Lower leg skin (tissue), 4 donors: ENCODE measurements at regions not wholly inside any gene's neighbourhood (a gene's known extent, or its start where the extent isn't known, plus 50 kb on each side); places are given as distances from the start of the nearest gene placed in this dataset.

ENCODE experiments used
- DNase-seq, 2 donors: peaks; one replicate each; pipeline ENCODE4 v3.0.0-alpha.2; 2019; ENCODE audit warnings: low spot score in 2 of 2
- H3K4me3 ChIP-seq: fragments of 200-600 bp; sonication (generic); 2 replicates; pipeline ENCODE4 v1.5.1; 2017; ENCODE audit warnings: mild to moderate bottlenecking, low read depth; ENCODE audit not compliant: poor library complexity, severe bottlenecking
- POLR2A ChIP-seq, 2 donors: fragments of 450-650 bp; IDR thresholded peaks; one replicate each; pipeline ENCODE4 v1.6.1; 2016 to 2017; ENCODE audit warnings: antibody characterized with exemption in 2 of 2, mild to moderate bottlenecking in 1 of 2, moderate library complexity in 1 of 2
- whole genome bisulfite sequencing, 2 donors: methylation state at CpG; one replicate each; pipeline ENCODE4 v1.1.5; 2018; 5-methylcytosine and 5-hydroxymethylcytosine counted together
- intact Hi-C: fragments of 100-400 bp; cut with DNase I; formaldehyde crosslinking; loops from one replicate; pipeline ENCODE4 v1.15.0; 2023; ENCODE audit warnings: low total_unique reads
- TF ChIP-seq, protein P1 (sequence below), 3 donors: fragments of 450-650 bp; IDR thresholded peaks; one replicate each; pipeline ENCODE4 v1.5.1; 2016; ENCODE audit warnings: antibody characterized with exemption in 3 of 3, mild to moderate bottlenecking in 3 of 3, moderate library complexity in 2 of 3

DNA sequence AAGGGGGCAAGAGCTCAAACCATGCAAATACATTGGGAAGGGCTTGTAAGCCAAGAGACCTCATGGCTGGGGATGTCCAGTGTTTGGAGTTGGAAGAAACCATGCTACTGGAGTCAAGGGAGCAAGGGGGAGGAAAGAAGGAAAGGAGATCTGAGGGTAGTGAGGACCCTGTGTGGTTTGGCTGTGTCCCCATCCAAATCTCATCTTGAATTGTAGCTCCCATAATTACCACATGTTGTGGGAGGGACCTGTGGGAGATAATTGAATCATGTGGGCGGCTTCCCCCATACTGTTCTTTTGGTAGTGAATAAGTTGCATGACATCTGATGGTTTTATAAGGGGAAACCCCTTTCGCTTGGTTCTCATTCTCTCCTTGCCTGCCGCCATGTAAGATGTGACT lies 56.5 kb upstream of the ADRB1 start:
- intact Hi-C loops = no loop called here
- WGBS, 2 donors = 95 to 97% methylated on average over 3 of the region's 3 CpGs
- DNase-seq = no peak
- no peak overlapping the region for H3K4me3 ChIP-seq
- TF ChIP-seq, protein P1, sequence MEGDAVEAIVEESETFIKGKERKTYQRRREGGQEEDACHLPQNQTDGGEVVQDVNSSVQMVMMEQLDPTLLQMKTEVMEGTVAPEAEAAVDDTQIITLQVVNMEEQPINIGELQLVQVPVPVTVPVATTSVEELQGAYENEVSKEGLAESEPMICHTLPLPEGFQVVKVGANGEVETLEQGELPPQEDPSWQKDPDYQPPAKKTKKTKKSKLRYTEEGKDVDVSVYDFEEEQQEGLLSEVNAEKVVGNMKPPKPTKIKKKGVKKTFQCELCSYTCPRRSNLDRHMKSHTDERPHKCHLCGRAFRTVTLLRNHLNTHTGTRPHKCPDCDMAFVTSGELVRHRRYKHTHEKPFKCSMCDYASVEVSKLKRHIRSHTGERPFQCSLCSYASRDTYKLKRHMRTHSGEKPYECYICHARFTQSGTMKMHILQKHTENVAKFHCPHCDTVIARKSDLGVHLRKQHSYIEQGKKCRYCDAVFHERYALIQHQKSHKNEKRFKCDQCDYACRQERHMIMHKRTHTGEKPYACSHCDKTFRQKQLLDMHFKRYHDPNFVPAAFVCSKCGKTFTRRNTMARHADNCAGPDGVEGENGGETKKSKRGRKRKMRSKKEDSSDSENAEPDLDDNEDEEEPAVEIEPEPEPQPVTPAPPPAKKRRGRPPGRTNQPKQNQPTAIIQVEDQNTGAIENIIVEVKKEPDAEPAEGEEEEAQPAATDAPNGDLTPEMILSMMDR (IDR thresholded peaks at IDR 0.05) = no peak
- no peak for TF ChIP-seq POLR2A (IDR thresholded peaks at IDR 0.05)

DNA sequence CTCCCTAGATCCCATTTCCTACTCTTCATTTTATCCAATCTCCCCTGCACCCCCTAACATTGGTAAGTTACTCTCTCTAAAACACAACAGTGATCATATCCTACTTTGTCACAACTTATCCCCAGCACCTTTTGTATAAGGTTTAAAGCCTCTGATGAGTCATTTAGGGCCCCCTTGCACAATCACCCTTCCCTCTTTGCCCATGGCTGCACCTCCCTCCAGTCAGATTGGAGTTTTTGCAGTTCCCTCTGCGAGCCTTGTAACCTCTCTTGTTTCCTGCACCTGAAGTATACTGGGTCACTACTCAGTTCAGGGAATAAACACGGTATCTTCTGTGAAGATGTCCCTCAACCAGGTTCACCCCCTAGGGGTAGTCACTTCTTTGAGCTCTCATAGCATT lies 55.9 kb upstream of the ADRB1 start:
- intact Hi-C loops = no loop called here
- peak in 1 of 2 donors; percentile 53 for DNase-seq
- H3K4me3 ChIP-seq = no peak overlapping the region
- TF ChIP-seq, protein P1 (IDR thresholded peaks at IDR 0.05) = no peak
- TF ChIP-seq POLR2A (IDR thresholded peaks at IDR 0.05) = no peak
- 70 to 91% methylated on average over 2 of the region's 2 CpGs for WGBS, 2 donors

DNA sequence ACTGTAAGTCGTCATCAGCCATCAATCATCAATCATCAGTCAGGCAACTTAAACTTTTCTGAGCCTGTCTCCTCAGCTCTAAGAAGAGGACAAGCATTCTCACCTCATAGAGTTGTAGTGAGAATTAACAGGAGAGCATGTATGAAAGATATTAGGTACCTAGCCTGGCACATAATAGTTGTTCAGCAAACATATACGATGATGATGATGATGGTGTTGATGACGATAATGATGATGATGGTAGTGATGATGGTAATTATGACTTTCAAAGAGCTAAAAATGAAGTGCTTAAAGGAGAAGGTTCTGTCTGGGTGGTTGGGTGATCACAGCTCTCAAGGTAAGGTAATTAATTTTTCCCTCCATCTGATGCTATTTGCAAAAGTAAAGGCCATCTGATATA lies 55.1 kb upstream of the ADRB1 start:
- intact Hi-C loops = no loop called here
- no peak overlapping the region for H3K4me3 ChIP-seq
- no peak for TF ChIP-seq POLR2A (IDR thresholded peaks at IDR 0.05)
- TF ChIP-seq, protein P1 (IDR thresholded peaks at IDR 0.05) = no peak
- WGBS, 2 donors = 90 to 92% methylated on average over 3 of the region's 3 CpGs
- DNase-seq = no peak

DNA sequence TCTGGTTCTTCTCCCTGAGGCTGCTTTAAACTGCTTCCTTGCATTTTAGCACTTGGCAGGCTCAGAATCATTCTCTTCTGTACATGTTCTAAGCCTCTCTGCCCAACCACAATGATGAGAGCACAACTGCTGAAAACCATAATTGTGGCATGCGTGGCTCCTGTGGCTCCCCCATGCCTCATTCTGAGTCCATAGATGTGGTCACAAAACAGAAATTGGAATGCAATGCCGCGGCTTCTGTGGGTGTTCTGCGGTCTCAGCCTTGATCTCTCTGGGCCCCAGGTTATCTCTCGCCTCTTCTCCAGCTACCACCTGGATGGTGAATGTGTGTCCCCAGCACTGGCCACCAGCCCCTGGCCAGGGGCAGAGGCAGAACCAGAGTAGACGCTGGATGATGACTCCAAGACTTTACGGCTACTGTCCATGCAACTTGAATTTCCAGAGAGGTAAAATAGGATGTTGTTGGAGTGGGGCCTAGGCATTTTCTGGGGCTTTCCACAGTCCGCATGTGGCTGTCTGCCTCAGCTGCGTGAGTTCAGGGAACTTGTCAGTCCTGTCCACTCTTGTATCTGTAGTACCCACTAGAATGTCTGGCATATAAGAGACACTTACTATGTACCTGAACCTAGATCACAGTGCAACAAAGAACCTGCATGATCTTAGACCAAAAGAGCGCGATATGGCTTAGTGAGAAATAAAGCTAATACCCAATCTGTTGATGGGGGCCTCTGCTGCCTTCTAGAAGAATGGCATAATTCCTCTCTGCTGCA lies 52.4 kb upstream of the ADRB1 start:
- no peak for DNase-seq
- intact Hi-C loops = no loop called here
- WGBS, 2 donors = 86 to 87% methylated on average over 11 of the region's 11 CpGs

DNA sequence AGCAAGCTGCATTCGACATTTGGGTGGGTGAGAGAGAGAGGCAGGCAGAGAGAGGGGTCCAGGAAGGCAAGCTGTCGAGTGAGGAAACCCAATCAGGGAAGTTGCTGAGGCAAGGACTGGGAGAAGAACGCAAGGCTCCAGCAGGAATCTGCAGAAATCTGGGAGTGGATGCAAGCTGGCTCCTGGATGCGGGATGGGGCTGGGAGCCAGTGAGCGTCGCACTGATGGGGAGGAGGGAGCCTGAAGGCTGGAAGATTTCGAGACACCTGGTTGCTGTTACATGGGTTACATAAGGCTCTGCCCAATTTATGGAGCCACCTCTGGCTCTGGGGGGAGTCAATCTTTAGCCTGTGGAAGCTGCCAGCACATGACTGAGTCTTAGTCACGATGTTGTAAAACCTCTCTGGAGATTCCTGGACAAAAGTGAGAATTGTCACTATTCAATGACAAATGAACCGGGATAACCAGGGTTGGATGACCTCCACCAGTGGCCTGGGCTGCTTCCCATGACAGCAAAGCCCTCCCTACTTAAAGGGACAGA lies 51.1 kb upstream of the ADRB1 start:
- DNase-seq = no peak
- no peak for TF ChIP-seq POLR2A (IDR thresholded peaks at IDR 0.05)
- TF ChIP-seq, protein P1 (IDR thresholded peaks at IDR 0.05) = no peak
- H3K4me3 ChIP-seq = no peak overlapping the region
- 22 to 33% methylated on average over 9 of the region's 9 CpGs for WGBS, 2 donors
- intact Hi-C loops = no loop called here

More for the DNA sequence above, 52.4 kb upstream of the ADRB1 start:
- H3K4me3 ChIP-seq = no peak overlapping the region
- TF ChIP-seq, protein P1 (IDR thresholded peaks at IDR 0.05) = no peak
- no peak for TF ChIP-seq POLR2A (IDR thresholded peaks at IDR 0.05)
